ENCODE measurements at regions not wholly inside any gene's neighbourhood (a gene's known extent, or its start where the extent isn't known, plus 50 kb on each side); places are given as distances from the start of the nearest gene placed in this dataset.

GRCh38 chr4:122065149-122065548, 87.0 kb upstream of the BLTP1 start:
- TF ChIP-seq ZNF565 (CRISPR knock-in tag; conservative IDR thresholded peaks at IDR 0.05; ENCODE audit: low read depth) = no peak
- TF ChIP-seq POU6F1 (CRISPR knock-in tag; IDR thresholded peaks at IDR 0.05; ENCODE audit: borderline replicate concordance, low read depth) = no peak
- TF ChIP-seq ZNF8 (CRISPR knock-in tag; IDR thresholded peaks at IDR 0.05) = no peak
- TF ChIP-seq ZFP30 (CRISPR knock-in tag; IDR thresholded peaks at IDR 0.05) = no peak
- no peak for TF ChIP-seq TCF4 (CRISPR knock-in tag; IDR thresholded peaks at IDR 0.05; ENCODE audit: borderline replicate concordance)
- no peak for TF ChIP-seq SNAI2 (CRISPR knock-in tag; IDR thresholded peaks at IDR 0.05)
- TF ChIP-seq CSRNP3 (CRISPR knock-in tag; IDR thresholded peaks at IDR 0.05) = no peak
- no peak for TF ChIP-seq ARNTL (CRISPR knock-in tag; IDR thresholded peaks at IDR 0.05; ENCODE audit: borderline replicate concordance, low read depth)
